ENCODE measurements at regions not wholly inside any gene's neighbourhood (a gene's known extent, or its start where the extent isn't known, plus 50 kb on each side); places are given as distances from the start of the nearest gene placed in this dataset.
A peak's percentile ranks its signal among the peaks of the same experiment; 100 is the strongest.

DNA sequence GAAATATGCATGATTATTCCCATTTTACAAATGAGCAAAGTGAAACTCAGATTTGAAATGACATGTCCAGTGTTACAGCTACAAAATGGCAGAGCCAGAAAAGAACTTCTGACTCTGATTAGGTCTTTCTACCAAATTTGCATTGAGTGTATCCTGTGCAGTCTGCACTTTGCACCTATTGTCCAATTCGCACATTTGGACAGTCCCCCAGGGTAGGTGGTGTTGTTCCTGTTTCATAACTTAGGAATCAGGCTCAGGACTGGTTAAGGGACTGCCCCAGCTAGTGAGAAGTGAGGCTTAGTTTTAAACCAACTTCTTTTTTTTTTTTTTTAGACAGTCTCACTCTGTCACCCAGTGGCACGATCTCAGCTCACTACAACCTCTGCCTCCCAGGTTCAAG lies 137.9 kb upstream of the NALF2 start:
- DNase-seq (ENCODE audit: low read depth, low spot score): no peak
- H3K27ac ChIP-seq: no peak overlapping the region

- DNase-seq (ENCODE audit: low read depth, low spot score): no peak
These were observed 138.4 kb upstream of the NALF2 start for GRCh38 chrX:69365755-69366154.

DNA sequence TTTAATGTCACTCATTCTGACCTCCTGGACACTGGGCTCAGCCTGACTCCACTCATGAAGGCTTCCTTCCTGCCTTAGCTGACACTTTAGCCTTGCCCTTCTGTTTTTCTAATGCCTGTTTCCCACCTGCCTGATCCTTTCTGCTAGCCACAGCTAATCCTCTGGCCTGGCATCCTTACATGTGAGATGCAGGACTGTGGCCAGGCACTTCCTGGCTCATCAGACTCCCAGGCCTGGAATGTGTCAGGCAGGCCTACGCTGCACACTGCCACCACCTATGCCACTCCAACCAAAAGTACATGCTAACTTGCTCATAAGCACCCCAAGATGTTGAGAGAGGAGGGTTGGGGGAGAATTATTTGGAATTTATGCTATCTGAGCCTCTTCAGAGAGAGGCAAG lies 138.8 kb upstream of the NALF2 start:
- no peak for DNase-seq (ENCODE audit: low read depth, low spot score)
- no peak overlapping the region for H3K27ac ChIP-seq

More at GRCh38 chrX:69365755-69366154, 138.4 kb upstream of the NALF2 start:
- H3K27ac ChIP-seq: no peak overlapping the region

DNA sequence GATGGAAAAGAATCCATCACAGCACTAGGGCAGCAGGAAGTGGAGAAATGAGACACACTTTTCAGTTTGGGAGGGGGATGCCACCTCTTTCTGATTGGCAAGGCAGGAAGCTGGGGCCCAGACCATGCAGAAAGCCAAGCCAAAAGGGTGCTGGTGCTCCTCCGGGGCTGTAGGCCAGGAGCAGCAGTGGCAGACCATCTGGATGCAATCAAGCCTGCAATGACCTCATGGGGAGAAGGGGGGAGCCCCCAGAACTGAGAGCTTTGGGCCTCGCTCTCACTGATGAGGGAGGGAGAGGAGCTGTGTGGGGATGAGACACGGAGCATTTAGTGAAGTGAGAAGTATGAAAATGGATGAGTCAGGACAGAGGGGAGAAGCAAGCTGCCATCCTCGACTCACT lies 141.3 kb upstream of the NALF2 start:
- DNase-seq (ENCODE audit: low read depth, low spot score): no peak
- no peak overlapping the region for H3K27ac ChIP-seq

- H3K27ac ChIP-seq: no peak overlapping the region
- DNase-seq (ENCODE audit: low read depth, low spot score): no peak
These were observed 141.8 kb upstream of the NALF2 start for GRCh38 chrX:69362354-69362753.

DNA sequence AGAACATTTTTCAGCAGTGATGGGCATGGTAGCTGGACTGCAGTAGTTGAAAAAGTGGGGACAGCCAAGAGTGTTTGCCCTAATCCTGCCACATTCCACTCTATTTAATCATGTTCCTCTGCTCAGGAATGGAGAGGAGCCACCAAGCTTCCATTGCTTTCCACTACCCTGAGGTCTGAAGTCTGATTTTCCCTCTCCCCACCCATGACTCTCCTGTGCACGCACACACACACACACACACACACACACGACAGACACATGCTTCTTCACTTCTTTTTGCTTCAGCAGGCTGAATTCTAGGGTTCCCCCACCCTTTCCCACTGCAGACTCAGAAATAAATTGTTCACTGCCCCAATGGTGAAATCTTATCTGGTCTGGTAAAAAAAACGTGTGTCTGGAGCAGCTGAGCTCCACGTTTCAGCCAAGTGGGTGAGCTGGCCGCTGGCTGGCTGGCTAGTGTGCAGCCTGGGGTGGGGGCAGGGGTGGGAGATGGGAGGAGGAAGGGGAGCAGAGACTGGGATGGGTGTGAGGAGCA lies 142.7 kb upstream of the NALF2 start:
- no peak for DNase-seq (ENCODE audit: low read depth, low spot score)
- H3K27ac ChIP-seq: no peak overlapping the region

DNA sequence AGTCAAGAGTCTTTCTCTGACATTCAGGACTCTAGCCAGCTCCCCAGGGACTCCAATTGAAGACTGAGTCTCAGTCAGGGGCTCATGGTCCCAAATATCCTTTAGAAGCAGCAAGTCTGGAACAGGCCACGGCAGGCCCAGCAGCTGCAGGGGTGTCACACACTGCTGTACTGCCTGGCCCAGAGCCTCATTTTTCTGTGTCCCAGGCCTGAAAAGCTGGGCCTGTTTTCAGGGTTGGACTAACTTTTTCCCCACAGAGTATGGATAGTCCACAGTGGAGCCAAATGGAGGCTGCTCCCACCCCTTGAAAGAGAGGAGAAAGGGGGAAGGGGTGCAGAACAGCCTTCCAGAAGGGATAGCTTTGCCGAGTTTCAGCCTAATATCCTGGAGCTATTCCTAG lies 146.8 kb upstream of the NALF2 start:
- no peak for DNase-seq (ENCODE audit: low read depth, low spot score)
- H3K27ac ChIP-seq: no peak overlapping the region

- DNase-seq (ENCODE audit: low read depth, low spot score): no peak
- H3K27ac ChIP-seq: no peak overlapping the region
These were observed 159.6 kb upstream of the PJA1 start for GRCh38 chrX:69324851-69325250.

GRCh38 chrX:69323786-69324720 lies 158.8 kb upstream of the PJA1 start:
- H3K27ac ChIP-seq: no peak overlapping the region
- no peak for DNase-seq (ENCODE audit: low read depth, low spot score)

GRCh38 chrX:69321789-69322188 lies 156.5 kb upstream of the PJA1 start:
- DNase-seq (ENCODE audit: low read depth, low spot score): no peak
- H3K27ac ChIP-seq: no peak overlapping the region

- H3K27ac ChIP-seq: no peak overlapping the region
- DNase-seq (ENCODE audit: low read depth, low spot score): no peak
These were observed 155.9 kb upstream of the PJA1 start for GRCh38 chrX:69321006-69321655.

DNA sequence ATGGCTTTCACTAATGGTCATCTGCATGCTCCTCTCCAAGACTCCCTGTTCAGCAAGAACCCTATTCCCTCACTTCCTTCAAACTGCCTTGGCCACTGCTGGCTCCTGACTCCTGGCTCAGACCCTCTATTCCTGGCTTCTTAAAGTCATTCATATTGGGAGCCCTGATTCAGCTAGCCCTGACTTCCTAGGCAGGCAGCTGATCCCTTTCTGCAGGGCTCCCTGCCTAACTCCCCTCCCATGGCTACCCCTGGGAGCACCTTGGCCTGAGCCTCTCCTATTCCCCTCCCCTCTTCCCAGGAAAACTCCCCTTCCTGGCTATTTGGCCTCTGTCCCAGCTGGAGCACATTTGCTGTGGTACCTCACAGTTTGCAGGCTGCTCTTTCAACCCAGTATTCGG lies 154.9 kb upstream of the PJA1 start:
- DNase-seq (ENCODE audit: low read depth, low spot score): no peak
- peak overlapping the region; percentile 45 for H3K27ac ChIP-seq

DNA sequence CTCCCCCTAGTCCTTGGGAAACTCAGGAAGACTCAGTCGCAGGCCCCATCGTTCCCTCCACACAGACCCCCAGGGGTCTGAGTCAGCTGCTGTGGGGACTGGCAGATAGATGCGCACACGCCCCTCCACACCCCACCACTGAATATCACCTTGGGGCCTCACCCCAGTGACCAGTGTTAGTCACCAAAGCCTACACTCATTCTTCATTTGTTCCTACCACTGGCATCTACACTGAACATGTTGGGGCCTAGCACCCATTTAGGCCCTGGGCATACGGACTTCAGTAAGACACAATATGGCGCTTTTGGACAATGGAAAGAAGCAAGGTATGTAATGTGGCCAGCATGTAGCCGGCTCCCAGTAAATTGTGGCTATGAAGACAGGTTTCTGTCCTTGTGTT lies 154.1 kb upstream of the PJA1 start:
- peak overlapping the region; percentile 45 for H3K27ac ChIP-seq
- DNase-seq (ENCODE audit: low read depth, low spot score): no peak

DNA sequence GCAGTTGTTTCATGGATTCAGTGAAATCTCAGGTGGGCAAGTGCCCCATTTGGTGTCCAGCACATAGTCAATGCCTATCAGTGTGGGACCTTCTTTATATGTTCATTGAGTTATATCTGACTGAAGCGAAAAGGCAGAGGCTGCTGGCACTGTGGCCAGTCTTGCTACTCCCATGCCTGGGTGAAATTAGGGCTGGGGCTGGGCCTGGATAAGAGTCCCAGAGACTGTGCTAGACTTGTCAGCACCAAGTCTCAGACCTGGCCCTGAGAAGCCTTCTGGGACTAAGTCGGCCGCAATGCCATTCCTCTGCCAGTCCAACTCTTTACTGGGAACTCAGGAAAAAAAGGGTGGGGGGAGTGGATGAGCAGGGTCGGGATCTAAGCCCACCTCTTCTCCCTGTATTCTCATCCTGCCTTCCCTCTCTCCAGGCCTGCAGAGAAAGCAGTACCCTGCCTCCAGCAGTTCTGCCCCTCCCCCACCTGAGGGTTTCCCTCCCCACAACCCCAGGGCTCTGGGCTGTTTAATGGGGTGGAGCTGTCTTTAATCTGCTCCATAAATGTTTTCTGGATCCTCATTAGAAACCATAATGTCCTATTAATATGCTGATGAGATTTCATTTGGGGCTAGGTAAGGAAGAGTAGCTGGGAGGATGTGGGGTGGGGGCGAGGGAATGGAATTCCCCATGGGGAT lies 153.5 kb upstream of the PJA1 start:
- no peak overlapping the region for H3K27ac ChIP-seq
- DNase-seq (ENCODE audit: low read depth, low spot score): no peak

DNA sequence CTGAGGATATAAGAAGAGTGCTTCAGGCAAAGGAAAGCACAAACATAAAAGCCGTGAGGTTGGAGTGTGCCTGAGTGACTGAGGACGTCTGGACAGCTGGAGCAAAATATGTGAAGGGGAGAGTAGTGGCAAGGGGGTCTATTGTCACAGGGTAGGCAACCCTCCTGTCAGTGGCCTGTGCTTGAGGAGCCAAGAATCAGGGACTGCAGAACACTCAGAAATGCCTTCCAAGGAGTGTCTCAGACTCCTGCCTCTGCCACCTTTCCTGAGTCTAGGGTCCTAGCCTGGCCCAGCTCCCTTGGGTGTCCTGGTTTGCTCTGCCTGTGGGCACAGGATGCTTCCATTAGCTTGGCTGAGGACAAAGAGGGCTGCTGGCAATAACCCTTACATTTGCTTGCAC lies 152.5 kb upstream of the PJA1 start:
- DNase-seq (ENCODE audit: low read depth, low spot score): no peak
- H3K27ac ChIP-seq: no peak overlapping the region

GRCh38 chrX:69314436-69315348 lies 149.4 kb upstream of the PJA1 start:
- DNase-seq (ENCODE audit: low read depth, low spot score): no peak

GRCh38 chrX:69313617-69314290 lies 148.5 kb upstream of the PJA1 start:
- DNase-seq (ENCODE audit: low read depth, low spot score): no peak
- no peak overlapping the region for H3K27ac ChIP-seq

More at GRCh38 chrX:69314436-69315348, 149.4 kb upstream of the PJA1 start:
- H3K27ac ChIP-seq: no peak overlapping the region

GRCh38 chrX:69311936-69312670 lies 146.8 kb upstream of the PJA1 start:
- no peak overlapping the region for H3K27ac ChIP-seq
- DNase-seq (ENCODE audit: low read depth, low spot score): no peak

Data from epithelial cell of prostate (primary cell).